ENCODE measurements at regions not wholly inside any gene's neighbourhood (a gene's known extent, or its start where the extent isn't known, plus 50 kb on each side); places are given as distances from the start of the nearest gene placed in this dataset.

- no peak for DNase-seq (ENCODE audit: extremely low spot score)
Measured at GRCh38 chr15:39151545-39151944, 429.3 kb upstream of the THBS1 start.

DNA sequence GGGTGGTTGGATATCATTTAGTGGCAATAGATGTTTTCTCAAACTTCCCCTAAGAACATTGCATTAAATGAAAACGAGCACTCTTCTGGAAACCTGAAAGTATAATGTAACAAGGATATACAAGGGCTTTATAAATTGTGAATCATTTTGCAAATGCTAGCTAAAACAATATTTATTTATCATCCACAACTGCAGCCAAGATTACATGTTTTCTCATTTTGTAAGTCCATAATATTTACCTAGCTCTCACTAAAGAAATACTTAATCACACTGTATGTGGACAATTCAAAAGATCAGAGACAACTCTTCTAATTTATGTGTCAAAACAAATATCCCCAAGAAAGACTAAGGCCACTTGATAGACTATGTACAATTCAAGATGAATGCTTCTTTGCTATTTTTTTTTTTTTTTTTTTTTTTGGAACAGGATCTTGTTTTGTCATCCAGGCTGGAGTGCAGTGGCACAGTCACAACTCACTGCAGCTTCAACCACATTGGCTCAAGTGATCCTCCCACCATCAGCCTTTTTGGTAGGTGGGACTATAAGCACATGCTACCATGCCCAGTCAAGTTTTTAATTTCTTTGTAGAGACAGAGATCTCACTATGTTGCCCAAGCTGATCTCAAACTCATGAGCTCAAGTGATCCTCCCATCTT is 427.7 kb upstream of the THBS1 start:
- no peak for DNase-seq (ENCODE audit: extremely low spot score)
- TF ChIP-seq, protein P1, sequence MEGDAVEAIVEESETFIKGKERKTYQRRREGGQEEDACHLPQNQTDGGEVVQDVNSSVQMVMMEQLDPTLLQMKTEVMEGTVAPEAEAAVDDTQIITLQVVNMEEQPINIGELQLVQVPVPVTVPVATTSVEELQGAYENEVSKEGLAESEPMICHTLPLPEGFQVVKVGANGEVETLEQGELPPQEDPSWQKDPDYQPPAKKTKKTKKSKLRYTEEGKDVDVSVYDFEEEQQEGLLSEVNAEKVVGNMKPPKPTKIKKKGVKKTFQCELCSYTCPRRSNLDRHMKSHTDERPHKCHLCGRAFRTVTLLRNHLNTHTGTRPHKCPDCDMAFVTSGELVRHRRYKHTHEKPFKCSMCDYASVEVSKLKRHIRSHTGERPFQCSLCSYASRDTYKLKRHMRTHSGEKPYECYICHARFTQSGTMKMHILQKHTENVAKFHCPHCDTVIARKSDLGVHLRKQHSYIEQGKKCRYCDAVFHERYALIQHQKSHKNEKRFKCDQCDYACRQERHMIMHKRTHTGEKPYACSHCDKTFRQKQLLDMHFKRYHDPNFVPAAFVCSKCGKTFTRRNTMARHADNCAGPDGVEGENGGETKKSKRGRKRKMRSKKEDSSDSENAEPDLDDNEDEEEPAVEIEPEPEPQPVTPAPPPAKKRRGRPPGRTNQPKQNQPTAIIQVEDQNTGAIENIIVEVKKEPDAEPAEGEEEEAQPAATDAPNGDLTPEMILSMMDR (IDR thresholded peaks at IDR 0.05; ENCODE audit: control extremely low read depth, extremely low read depth, low read depth, missing control alignments), result no peak
- ChIA-PET POLR2A (no interaction called here), CTCF (interaction anchor here (0.9 to 1.1 kb wide), 2 partner anchors 19 to 91 kb away, joined by 3 read pairs; no protein-coding TSS in a partner anchor)

More at GRCh38 chr15:39151545-39151944, 429.3 kb upstream of the THBS1 start:
- CTCF ChIA-PET, result interaction anchor here (1.5 to 1.6 kb wide), 2 partner anchors 10 to 605 kb away, joined by 4 to 5 read pairs; no protein-coding TSS in a partner anchor
- TF ChIP-seq, protein P1 (IDR thresholded peaks at IDR 0.05; ENCODE audit: control extremely low read depth, extremely low read depth, low read depth, missing control alignments), result no peak
- POLR2A ChIA-PET, result no interaction called here

GRCh38 chr15:39153716-39154115 is 427.2 kb upstream of the THBS1 start:
- no peak for DNase-seq (ENCODE audit: extremely low spot score)
- ChIA-PET CTCF (interaction anchor here (1.1 to 1.6 kb wide), 2 partner anchors 26 to 90 kb away, joined by 3 to 4 read pairs; no protein-coding TSS in a partner anchor), POLR2A (no interaction called here)
- TF ChIP-seq, protein P1 (IDR thresholded peaks at IDR 0.05; ENCODE audit: control extremely low read depth, extremely low read depth, low read depth, missing control alignments), result no peak

- POLR2A ChIA-PET, result no interaction called here
- no peak for DNase-seq (ENCODE audit: extremely low spot score)
- TF ChIP-seq, protein P1 (IDR thresholded peaks at IDR 0.05; ENCODE audit: control extremely low read depth, extremely low read depth, low read depth, missing control alignments), result no peak
- CTCF ChIA-PET, result interaction anchor here (1.1 to 1.6 kb wide), 2 partner anchors 26 to 90 kb away, joined by 3 to 4 read pairs; no protein-coding TSS in a partner anchor
Measured at GRCh38 chr15:39154227-39154638, 426.6 kb upstream of the THBS1 start.

DNA sequence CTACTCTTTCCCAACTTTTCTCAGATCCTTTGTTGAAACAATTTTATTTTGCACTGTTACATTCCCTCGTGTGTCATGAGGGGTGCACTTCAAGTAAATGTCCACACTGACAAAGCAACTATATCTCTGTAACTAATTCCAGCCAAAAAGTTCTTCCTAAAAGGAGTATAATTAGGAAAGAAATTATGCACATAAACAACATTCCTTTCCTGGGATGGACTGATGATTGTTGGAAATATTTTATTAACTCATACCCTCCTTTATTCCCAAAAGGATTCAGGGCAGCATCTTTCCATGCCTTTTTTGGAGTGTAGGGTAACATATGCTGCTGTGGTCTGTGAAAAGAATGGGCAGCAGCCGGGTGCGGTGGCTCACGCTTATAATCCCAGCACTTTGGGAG is 426.1 kb upstream of the THBS1 start:
- DNase-seq (ENCODE audit: extremely low spot score), result no peak
- TF ChIP-seq, protein P1 (IDR thresholded peaks at IDR 0.05; ENCODE audit: control extremely low read depth, extremely low read depth, low read depth, missing control alignments), result no peak
- ChIA-PET CTCF (interaction anchor here (1.1 to 1.6 kb wide), 2 partner anchors 13 to 25 kb away, joined by 3 to 4 read pairs; no protein-coding TSS in a partner anchor), POLR2A (no interaction called here)

DNA sequence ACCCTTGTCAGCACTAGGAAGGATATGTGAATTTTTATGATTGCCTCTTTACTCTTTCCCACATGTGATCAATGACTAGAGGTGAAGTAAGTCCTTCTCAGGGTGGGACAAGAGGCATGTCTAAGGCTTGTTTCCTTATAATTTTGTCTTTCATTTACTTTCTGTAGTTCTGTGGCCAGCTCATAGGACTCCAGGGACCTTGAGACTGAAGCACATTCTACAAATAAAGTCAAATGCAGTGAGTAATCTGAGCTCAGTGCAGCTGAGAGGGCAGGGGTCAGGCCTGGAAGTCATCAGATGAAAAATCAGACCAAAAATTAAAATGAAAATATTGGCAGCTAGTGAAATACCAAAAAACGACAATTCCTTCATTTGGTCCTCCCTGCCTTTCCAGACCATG is 424.7 kb upstream of the THBS1 start:
- DNase-seq (ENCODE audit: extremely low spot score), result no peak
- ChIA-PET POLR2A (no interaction called here), CTCF (interaction anchor here (1.0 to 1.4 kb wide), 4 partner anchors 12 to 169 kb away, joined by 3 to 4 read pairs (median 4); no protein-coding TSS in a partner anchor)
- TF ChIP-seq, protein P1 (IDR thresholded peaks at IDR 0.05; ENCODE audit: control extremely low read depth, extremely low read depth, low read depth, missing control alignments), result no peak

Measured in GM10248 (cell line).